H1 (cell line): ENCODE measurements at regions not wholly inside any gene's neighbourhood (a gene's known extent, or its start where the extent isn't known, plus 50 kb on each side); places are given as distances from the start of the nearest gene placed in this dataset.

Experiments used
- CTCF ChIA-PET: fragments of 300-600 bp; sonication (Branson Sonifier 250); formaldehyde crosslinking; loops from one replicate; lab custom pipeline; 2021; ENCODE audit not compliant: partially characterized antibody; lab: Charles Lee
- POLR2A ChIA-PET: fragments of 300-600 bp; sonication (Branson Sonifier 250); formaldehyde crosslinking; loops from one replicate; lab custom pipeline; 2021; ENCODE audit warnings: inconsistent platforms; ENCODE audit not compliant: partially characterized antibody; lab: Charles Lee
- DNase-seq, 2 experiments: peaks; one replicate each; pipeline versions ENCODE4 v3.0.0 to v3.0.0-alpha.2; 2010 to 2022; ENCODE audit warnings: low spot score in 2 of 2, low read depth in 1 of 2, mixed read lengths in 1 of 2
- FAIRE-seq: peaks from 2 replicates; lab custom pipeline; 2011; peaks lifted over from hg19 to GRCh38; lab: Jason Lieb, UNC
- H2AFZ ChIP-seq: 2 replicates; pipeline ENCODE4 v1.8.1; 2012; ENCODE audit warnings: low read length, inconsistent platforms
- H2AK5ac ChIP-seq: 2 replicates; pipeline ENCODE4 v1.6.1; 2013; ENCODE audit warnings: low read depth, low read length
- H2BK120ac ChIP-seq: replicated peaks from 2 replicates; pipeline ENCODE3; 2013; ENCODE audit warnings: low read depth, low read length, inconsistent platforms
- H2BK12ac ChIP-seq: 2 replicates; pipeline ENCODE4 v1.6.1; 2013; ENCODE audit warnings: low read depth, low read length
- H2BK15ac ChIP-seq: 2 replicates; pipeline ENCODE4 v1.6.1; 2013; ENCODE audit warnings: low read length
- H2BK20ac ChIP-seq: 2 replicates; pipeline ENCODE4 v1.6.1; 2013; ENCODE audit warnings: low read length
- H2BK5ac ChIP-seq: 2 replicates; pipeline ENCODE4 v1.6.1; 2013; ENCODE audit warnings: low read depth, low read length
- H3K14ac ChIP-seq: 2 replicates; pipeline ENCODE4 v1.6.1; 2013; ENCODE audit warnings: inconsistent platforms; ENCODE audit not compliant: insufficient read length
- H3K18ac ChIP-seq: 2 replicates; pipeline ENCODE4 v1.6.1; 2013; ENCODE audit warnings: low read length; ENCODE audit errors: extremely low read depth
- H3K23ac ChIP-seq: 2 replicates; pipeline ENCODE4 v1.6.1; 2013; ENCODE audit warnings: inconsistent platforms; ENCODE audit not compliant: insufficient read length
- H3K23me2 ChIP-seq: 2 replicates; pipeline ENCODE4 v1.6.1; 2013; ENCODE audit warnings: low read depth, low read length
- H3K27ac ChIP-seq: 2 replicates; pipeline ENCODE4 v1.6.1; 2011; ENCODE audit warnings: low read depth, low read length, inconsistent platforms
- H3K27me3 ChIP-seq, 4 experiments: replicated peaks in 1 of 4; 1 replicate in 1 of 4; 2 replicates in 3 of 4; pipeline versions ENCODE4 v1.6.1 to v1.8.1; 2011 to 2013; ENCODE audit warnings: low read length in 3 of 4, mild to moderate bottlenecking in 3 of 4, inconsistent platforms in 2 of 4, mixed read lengths in 2 of 4, moderate library complexity in 1 of 4; ENCODE audit not compliant: control insufficient read depth in 3 of 4, insufficient read depth in 3 of 4; ENCODE audit errors: extremely low read depth in 1 of 4
- H3K36me3 ChIP-seq, 4 experiments: 2 replicates each; pipeline versions ENCODE4 v1.6.1 to v1.8.1; 2011 to 2013; ENCODE audit warnings: mild to moderate bottlenecking in 4 of 4, low read length in 3 of 4, moderate library complexity in 2 of 4, control low read depth in 1 of 4, inconsistent platforms in 1 of 4; ENCODE audit not compliant: insufficient read depth in 4 of 4, control insufficient read depth in 2 of 4
- H3K4ac ChIP-seq: replicated peaks from 2 replicates; pipeline ENCODE3; 2013; ENCODE audit warnings: low read length, low read depth, mixed read lengths, inconsistent platforms; ENCODE audit not compliant: insufficient read length
- H3K4me1 ChIP-seq, 4 experiments: replicated peaks in 1 of 4; 1 replicate in 1 of 4; 2 replicates in 3 of 4; pipeline versions ENCODE4 v1.6.1 to v1.8.1; 2011 to 2013; ENCODE audit warnings: low read length in 3 of 4, inconsistent platforms in 2 of 4, mixed read lengths in 1 of 4; ENCODE audit not compliant: insufficient read depth in 4 of 4, control insufficient read depth in 3 of 4
- H3K4me2 ChIP-seq, 2 experiments: 2 replicates each; pipeline versions ENCODE4 v1.6.1 to v1.8.1; 2011 to 2013; ENCODE audit warnings: low read depth in 2 of 2, low read length in 2 of 2, control low read depth in 1 of 2, inconsistent platforms in 1 of 2, mild to moderate bottlenecking in 1 of 2; ENCODE audit not compliant: insufficient read depth in 1 of 2
- H3K4me3 ChIP-seq, 4 experiments: fragments of 200-600, 300-600 bp in 1 of 4; sonication (generic), shearing (Covaris generic), sonication (Bioruptor Twin) in 1 of 4; 2 replicates each; pipeline versions ENCODE4 v1.5.1 to v1.8.1; 2011 to 2016; ENCODE audit warnings: low read length in 4 of 4, low read depth in 3 of 4, control low read depth in 2 of 4, inconsistent platforms in 2 of 4, mild to moderate bottlenecking in 2 of 4, mixed read lengths in 1 of 4, moderate library complexity in 1 of 4; ENCODE audit not compliant: insufficient read depth in 2 of 4; ENCODE audit errors: extremely low read depth in 1 of 4
- H3K56ac ChIP-seq: replicated peaks from 2 replicates; pipeline ENCODE3; 2013; ENCODE audit warnings: low read depth, mild to moderate bottlenecking, mixed read lengths, low read length, inconsistent platforms; ENCODE audit not compliant: insufficient read length
- H3K79me1 ChIP-seq: 2 replicates; pipeline ENCODE4 v1.6.1; 2013; ENCODE audit warnings: low read depth, low read length, control low read depth
- H3K79me2 ChIP-seq, 2 experiments: 2 replicates each; pipeline versions ENCODE4 v1.6.1 to v1.8.1; 2012 to 2013; ENCODE audit warnings: low read length in 2 of 2, mild to moderate bottlenecking in 2 of 2, inconsistent platforms in 1 of 2; ENCODE audit not compliant: insufficient read depth in 2 of 2, control insufficient read depth in 1 of 2
- H3K9ac ChIP-seq, 4 experiments: replicated peaks in 1 of 4; 1 replicate in 1 of 4; 2 replicates in 3 of 4; pipeline versions ENCODE4 v1.6.1 to v1.8.1; 2011 to 2013; ENCODE audit warnings: low read depth in 3 of 4, low read length in 3 of 4, control low read depth in 2 of 4, mild to moderate bottlenecking in 2 of 4, moderate library complexity in 2 of 4, inconsistent platforms in 1 of 4; ENCODE audit errors: extremely low read depth in 1 of 4
- H3K9me3 ChIP-seq, 2 experiments: 2 replicates each; pipeline versions ENCODE4 v1.6.1 to v1.8.1; 2012 to 2013; ENCODE audit warnings: mild to moderate bottlenecking in 2 of 2, moderate library complexity in 2 of 2, control low read depth in 1 of 2, inconsistent platforms in 1 of 2, low read depth in 1 of 2, low read length in 1 of 2, mixed read lengths in 1 of 2; ENCODE audit not compliant: insufficient read depth in 2 of 2
- H4K20me1 ChIP-seq, 2 experiments: replicated peaks in 1 of 2; 2 replicates each; pipeline versions ENCODE3 to v1.8.1; 2011 to 2013; ENCODE audit warnings: inconsistent platforms in 2 of 2, low read length in 2 of 2, mild to moderate bottlenecking in 1 of 2; ENCODE audit not compliant: insufficient read depth in 2 of 2, control insufficient read depth in 1 of 2
- H4K5ac ChIP-seq: 2 replicates; pipeline ENCODE4 v1.6.1; 2013; ENCODE audit warnings: low read length, low read depth, mixed read lengths, inconsistent platforms; ENCODE audit not compliant: insufficient read length
- H4K8ac ChIP-seq: 2 replicates; pipeline ENCODE4 v1.8.0; 2013; ENCODE audit warnings: mild to moderate bottlenecking, moderate library complexity, low read length, inconsistent platforms; ENCODE audit not compliant: insufficient read depth; ENCODE audit errors: extremely low read depth
- H4K91ac ChIP-seq: replicated peaks from 2 replicates; pipeline ENCODE3; 2013; ENCODE audit warnings: low read length, mixed read lengths, inconsistent platforms; ENCODE audit not compliant: insufficient read length
- BACH1 ChIP-seq: IDR thresholded peaks from 2 replicates; pipeline ENCODE4 v1.6.1; 2012; ENCODE audit warnings: low read length, improper control_type of control experiment
- CEBPB ChIP-seq: IDR thresholded peaks from 2 replicates; pipeline ENCODE4 v1.6.1; 2012; ENCODE audit warnings: low read depth, low read length
- RAD21 ChIP-seq, 2 experiments: IDR thresholded peaks in 1 of 2; conservative IDR thresholded peaks in 1 of 2; 2 replicates each; pipeline ENCODE4 v1.6.1; 2011; ENCODE audit warnings: low read depth in 2 of 2, low read length in 2 of 2, improper control_type of control experiment in 1 of 2, inconsistent platforms in 1 of 2, mild to moderate bottlenecking in 1 of 2, moderate library complexity in 1 of 2
- WGBS, 2 experiments: shearing (Covaris generic) in 1 of 2; methylation state at CpG; one replicate each; pipeline versions ENCODE4 v1.1.6 to v1.1.7; 2013 to 2015; ENCODE audit warnings: low lambda C conversion rate in 2 of 2, mixed read lengths in 2 of 2, inconsistent platforms in 1 of 2, low coverage in 1 of 2, missing lambda C conversion rate in 1 of 2; ENCODE audit not compliant: insufficient replicate concordance in 2 of 2, insufficient coverage in 1 of 2, insufficient read length in 1 of 2; ENCODE audit errors: extremely low coverage in 1 of 2, missing lambda C conversion rate in 1 of 2; 5-methylcytosine and 5-hydroxymethylcytosine counted together
- TF ChIP-seq, protein P1 (sequence below), 3 experiments: IDR thresholded peaks; 1 replicate in 2 of 3; 2 replicates in 1 of 3; pipeline versions ENCODE4 v1.5.1 to v1.6.1; 2011; ENCODE audit warnings: low read length in 3 of 3, mild to moderate bottlenecking in 3 of 3, inconsistent platforms in 2 of 3, low read depth in 1 of 3, moderate library complexity in 1 of 3; ENCODE audit not compliant: insufficient read depth in 1 of 3; ENCODE audit errors: control extremely low read depth in 1 of 3

- Histone ChIP-seq H3K23ac (no peak overlapping the region), H3K14ac (no peak overlapping the region), H3K4me3 (no peak overlapping the region), H3K56ac (no peak overlapping the region), H3K4me1 (peaks cover 3 to 6% (median 4%) of the 10 kb centered on the region in 4 experiments; a peak in 5 of 7 replicates), H3K4ac (no peak overlapping the region), H2BK12ac (no peak overlapping the region), H3K23me2 (no peaks in the 10 kb centered on the region), H3K18ac (no peak overlapping the region), H4K20me1 (no peaks in the 10 kb centered on the region), H2BK5ac (no peak overlapping the region), H3K79me2 (no peaks in the 10 kb centered on the region), H4K5ac (no peak overlapping the region), H2BK15ac (no peak overlapping the region), H2BK120ac (no peak overlapping the region), H3K36me3 (no peaks in the 10 kb centered on the region), H3K27me3 (no peaks in the 10 kb centered on the region), H4K91ac (no peak overlapping the region), H3K9me3 (no peaks in the 10 kb centered on the region), H3K9ac (no peak overlapping the region), H3K27ac (no peak overlapping the region), H3K79me1 (no peaks in the 10 kb centered on the region), H2AFZ (peak overlapping the region; percentile 98), H3K4me2 (no peak overlapping the region), H2BK20ac (peak overlapping the region; percentile 51; the same call in 1 of the 2 replicates), H2AK5ac (no peak overlapping the region), H4K8ac (no peak overlapping the region)
- POLR2A ChIA-PET, result no interaction called here
- WGBS, 2 experiments, result 71% methylated on average over 8 of the region's 8 CpGs; no CpG with 5 or more reads in 1 of the 2 experiments
- DNase-seq (no peak), FAIRE-seq (peak; percentile 52)
- peak; percentile 46 to 63; a peak in 3 of 4 replicates for TF ChIP-seq RAD21 (IDR thresholded peaks at IDR 0.05 in 1 of 2, conservative IDR thresholded peaks at IDR 0.05 in 1 of 2; ENCODE audit: low read depth in 2 of 2, low read length in 2 of 2)
- peak; percentile 73; the same call in 1 of the 2 replicates for TF ChIP-seq CEBPB
- TF ChIP-seq, protein P1, sequence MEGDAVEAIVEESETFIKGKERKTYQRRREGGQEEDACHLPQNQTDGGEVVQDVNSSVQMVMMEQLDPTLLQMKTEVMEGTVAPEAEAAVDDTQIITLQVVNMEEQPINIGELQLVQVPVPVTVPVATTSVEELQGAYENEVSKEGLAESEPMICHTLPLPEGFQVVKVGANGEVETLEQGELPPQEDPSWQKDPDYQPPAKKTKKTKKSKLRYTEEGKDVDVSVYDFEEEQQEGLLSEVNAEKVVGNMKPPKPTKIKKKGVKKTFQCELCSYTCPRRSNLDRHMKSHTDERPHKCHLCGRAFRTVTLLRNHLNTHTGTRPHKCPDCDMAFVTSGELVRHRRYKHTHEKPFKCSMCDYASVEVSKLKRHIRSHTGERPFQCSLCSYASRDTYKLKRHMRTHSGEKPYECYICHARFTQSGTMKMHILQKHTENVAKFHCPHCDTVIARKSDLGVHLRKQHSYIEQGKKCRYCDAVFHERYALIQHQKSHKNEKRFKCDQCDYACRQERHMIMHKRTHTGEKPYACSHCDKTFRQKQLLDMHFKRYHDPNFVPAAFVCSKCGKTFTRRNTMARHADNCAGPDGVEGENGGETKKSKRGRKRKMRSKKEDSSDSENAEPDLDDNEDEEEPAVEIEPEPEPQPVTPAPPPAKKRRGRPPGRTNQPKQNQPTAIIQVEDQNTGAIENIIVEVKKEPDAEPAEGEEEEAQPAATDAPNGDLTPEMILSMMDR (IDR thresholded peaks at IDR 0.05; ENCODE audit: control extremely low read depth in 1 of 3, insufficient read depth in 1 of 3, low read depth in 1 of 3, low read length in 3 of 3), result peak in 2 of 3 experiments; percentile 51 to 61; a peak in 3 of 4 replicates
- no peak for TF ChIP-seq BACH1
- CTCF ChIA-PET, result interaction anchor here (1.0 to 1.3 kb wide), 3 partner anchors 11 to 24 kb away, joined by 3 to 4 read pairs (median 3); no protein-coding TSS in a partner anchor
Measured at GRCh38 chr12:94725375-94726168, 75.2 kb upstream of the TMCC3 start.
